ENCODE measurements at regions not wholly inside any gene's neighbourhood (a gene's known extent, or its start where the extent isn't known, plus 50 kb on each side); places are given as distances from the start of the nearest gene placed in this dataset.

GRCh38 chr5:2948875-2949274, 197.4 kb upstream of the IRX2 start:
- H3K4me3 Mint-ChIP-seq = no peak overlapping the region
- Histone ChIP-seq H3K27me3 (ENCODE audit: control insufficient read depth in 2 of 2, insufficient read depth in 2 of 2, low read length in 2 of 2) (no peaks in the 10 kb centered on the region), H3K4me3 (replicated peaks in 1 of 3; ENCODE audit: low read depth in 2 of 3, low read length in 3 of 3) (no peak overlapping the region), H3K79me2 (ENCODE audit: insufficient read depth, low read length) (no peaks in the 10 kb centered on the region), H3K4me2 (replicated peaks; ENCODE audit: extremely low read depth, low read length, poor library complexity, severe bottlenecking) (no peak overlapping the region), H2AFZ (ENCODE audit: insufficient read depth, low read depth, low read length, poor library complexity, severe bottlenecking) (no peak overlapping the region), H3K9me3 (replicated peaks in 1 of 2; ENCODE audit: control insufficient read depth in 1 of 2, insufficient read depth in 1 of 2, low read length in 2 of 2) (peaks cover 10 to 21% of the 10 kb centered on the region in 2 donors), H3K36me3 (replicated peaks in 1 of 2; ENCODE audit: control insufficient read depth in 1 of 2, insufficient read depth in 2 of 2, low read length in 2 of 2) (no peaks in the 10 kb centered on the region), H4K20me1 (ENCODE audit: insufficient read depth, low read length) (no peaks in the 10 kb centered on the region), H3K27ac (ENCODE audit: low read depth in 1 of 2, low read length in 2 of 2) (no peak overlapping the region), H3K4me1 (ENCODE audit: control insufficient read depth in 1 of 2, insufficient read depth in 2 of 2, low read length in 2 of 2) (no peaks in the 10 kb centered on the region), H3K9ac (ENCODE audit: insufficient read depth, low read length, poor library complexity, severe bottlenecking) (no peak overlapping the region)
- intact Hi-C loops (cut with micrococcal nuclease) = no loop called here
- DNase-seq = no peak
- 62% methylated on average over 3 of the region's 3 CpGs for WGBS (ENCODE audit: insufficient coverage)
- H3K36me3 Mint-ChIP-seq = no peaks in the 10 kb centered on the region
- H3K27me3 Mint-ChIP-seq (ENCODE audit: low read depth in 3 of 3) = peaks cover 0 to 2% (median 1%) of the 10 kb centered on the region in 3 donors
- H3K27ac Mint-ChIP-seq = no peak overlapping the region
- peaks cover 0 to 16% (median 6%) of the 10 kb centered on the region in 7 donors for H3K9me3 Mint-ChIP-seq
- no peak for TF ChIP-seq CTCF (IDR thresholded peaks at IDR 0.05)
- H3K4me1 Mint-ChIP-seq = no peaks in the 10 kb centered on the region

- Histone ChIP-seq H3K4me1 (ENCODE audit: control insufficient read depth in 1 of 2, insufficient read depth in 2 of 2, low read length in 2 of 2) (no peaks in the 10 kb centered on the region), H3K79me2 (ENCODE audit: insufficient read depth, low read length) (no peaks in the 10 kb centered on the region), H3K4me2 (replicated peaks; ENCODE audit: extremely low read depth, low read length, poor library complexity, severe bottlenecking) (no peak overlapping the region), H3K9me3 (replicated peaks in 1 of 2; ENCODE audit: control insufficient read depth in 1 of 2, insufficient read depth in 1 of 2, low read length in 2 of 2) (peaks cover 10 to 21% of the 10 kb centered on the region in 2 donors), H3K27ac (ENCODE audit: low read depth in 1 of 2, low read length in 2 of 2) (no peak overlapping the region), H3K27me3 (ENCODE audit: control insufficient read depth in 2 of 2, insufficient read depth in 2 of 2, low read length in 2 of 2) (no peaks in the 10 kb centered on the region), H2AFZ (ENCODE audit: insufficient read depth, low read depth, low read length, poor library complexity, severe bottlenecking) (no peak overlapping the region), H4K20me1 (ENCODE audit: insufficient read depth, low read length) (no peaks in the 10 kb centered on the region), H3K4me3 (replicated peaks in 1 of 3; ENCODE audit: low read depth in 2 of 3, low read length in 3 of 3) (no peak overlapping the region), H3K9ac (ENCODE audit: insufficient read depth, low read length, poor library complexity, severe bottlenecking) (no peak overlapping the region), H3K36me3 (replicated peaks in 1 of 2; ENCODE audit: control insufficient read depth in 1 of 2, insufficient read depth in 2 of 2, low read length in 2 of 2) (no peaks in the 10 kb centered on the region)
- peaks cover 0 to 3% (median 0%) of the 10 kb centered on the region in 3 donors for H3K27me3 Mint-ChIP-seq (ENCODE audit: low read depth in 3 of 3)
- H3K4me1 Mint-ChIP-seq = no peaks in the 10 kb centered on the region
- H3K9me3 Mint-ChIP-seq = peaks cover 2 to 23% (median 6%) of the 10 kb centered on the region in 7 donors
- 64% methylated on average over 2 of the region's 6 CpGs for WGBS (ENCODE audit: insufficient coverage)
- no peak for DNase-seq
- TF ChIP-seq CTCF (IDR thresholded peaks at IDR 0.05) = no peak
- intact Hi-C loops (cut with micrococcal nuclease) = no loop called here
- no peak overlapping the region for H3K27ac Mint-ChIP-seq
- no peak overlapping the region for H3K4me3 Mint-ChIP-seq
- H3K36me3 Mint-ChIP-seq = no peaks in the 10 kb centered on the region
Measured at GRCh38 chr5:2946315-2946714, 194.8 kb upstream of the IRX2 start.
